Mammary epithelial cell (primary cell): ENCODE measurements at regions not wholly inside any gene's neighbourhood (a gene's known extent, or its start where the extent isn't known, plus 50 kb on each side); places are given as distances from the start of the nearest gene placed in this dataset.

Experiments used
- CTCF ChIP-seq, 2 donors: IDR thresholded peaks in 1 of 2; conservative IDR thresholded peaks in 1 of 2; 2 replicates each; pipeline ENCODE4 v1.5.1; 2011 to 2012; ENCODE audit warnings: inconsistent platforms in 2 of 2, low read length in 2 of 2, mild to moderate bottlenecking in 2 of 2, control low read depth in 1 of 2, low read depth in 1 of 2; ENCODE audit not compliant: insufficient read depth in 1 of 2; ENCODE audit errors: extremely low read depth in 1 of 2
- EZH2 ChIP-seq: IDR thresholded peaks from 2 replicates; pipeline ENCODE4 v1.6.1; 2012; ENCODE audit warnings: low read length, inconsistent platforms, borderline replicate concordance

GRCh38 chr5:166947045-166947444 lies 1344.4 kb upstream of the WWC1 start:
- TF ChIP-seq CTCF (conservative IDR thresholded peaks at IDR 0.05 in 1 of 2, IDR thresholded peaks at IDR 0.05 in 1 of 2; ENCODE audit: extremely low read depth in 1 of 2, insufficient read depth in 1 of 2, low read depth in 1 of 2, low read length in 2 of 2) = no peak
- no peak for TF ChIP-seq EZH2
